HepG2 (cell line): ENCODE measurements at regions not wholly inside any gene's neighbourhood (a gene's known extent, or its start where the extent isn't known, plus 50 kb on each side); places are given as distances from the start of the nearest gene placed in this dataset.

Experiments used
- MYPOP ChIP-seq: sonication (generic); formaldehyde crosslinking; IDR thresholded peaks from 2 replicates; pipeline ENCODE4 v1.8.1; 2023; ENCODE audit warnings: mild to moderate bottlenecking, moderate library complexity, missing genetic modification reagents
- TAF15 ChIP-seq: fragments of 200-400 bp; formaldehyde crosslinking; IDR thresholded peaks from one replicate; pipeline ENCODE4 v1.6.1; 2018; ENCODE audit warnings: mild to moderate bottlenecking, low read depth, low read length; ENCODE audit not compliant: poor library complexity, severe bottlenecking
- ZNF496 ChIP-seq: sonication (generic); formaldehyde crosslinking; IDR thresholded peaks from 2 replicates; pipeline ENCODE4 v1.8.1; 2023; ENCODE audit warnings: mild to moderate bottlenecking, moderate library complexity, missing genetic modification reagents; ENCODE audit not compliant: insufficient replicate concordance
- ZNF670 ChIP-seq: sonication (generic); formaldehyde crosslinking; IDR thresholded peaks from 2 replicates; pipeline ENCODE4 v1.8.0; 2022; ENCODE audit warnings: mild to moderate bottlenecking, missing genetic modification reagents, borderline replicate concordance
- TF ChIP-seq, protein P1 (sequence below): sonication (generic); formaldehyde crosslinking; IDR thresholded peaks from 2 replicates; pipeline ENCODE4 v1.5.0; 2020; ENCODE audit warnings: missing genetic modification reagents

DNA sequence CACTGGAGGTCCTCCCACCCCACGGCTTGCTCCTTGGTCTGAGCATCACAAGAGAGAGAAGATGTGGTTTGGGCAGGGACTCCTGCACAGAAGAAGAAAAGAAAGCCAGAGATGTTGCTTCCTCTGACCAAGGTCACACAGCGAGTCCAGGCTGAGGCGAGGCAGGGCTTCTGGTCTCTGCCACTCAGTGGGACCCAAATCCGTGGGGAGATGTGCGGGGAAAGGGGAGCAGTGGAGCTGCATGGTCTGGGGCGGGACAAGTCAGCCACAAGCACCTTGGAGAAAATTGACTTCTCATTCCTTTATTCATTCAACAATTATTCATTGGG lies 150.9 kb downstream of the C9orf50 start:
- TF ChIP-seq TAF15: no peak
- no peak for TF ChIP-seq ZNF496
- TF ChIP-seq, protein P1, sequence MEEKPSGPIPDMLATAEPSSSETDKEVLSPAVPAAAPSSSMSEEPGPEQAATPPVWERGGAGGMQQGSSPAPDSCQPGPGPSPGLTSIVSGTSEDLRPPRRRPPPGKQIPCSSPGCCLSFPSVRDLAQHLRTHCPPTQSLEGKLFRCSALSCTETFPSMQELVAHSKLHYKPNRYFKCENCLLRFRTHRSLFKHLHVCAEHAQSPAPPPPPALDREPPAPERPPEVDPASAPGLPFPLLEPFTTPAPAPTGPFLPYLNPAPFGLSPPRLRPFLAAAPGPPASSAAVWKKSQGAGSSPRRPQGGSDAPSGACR: no peak
- no peak for TF ChIP-seq ZNF670 (CRISPR knock-in tag)
- TF ChIP-seq MYPOP (CRISPR knock-in tag): no peak
